HUDEP-2 (cell line): ENCODE measurements at regions not wholly inside any gene's neighbourhood (a gene's known extent, or its start where the extent isn't known, plus 50 kb on each side); places are given as distances from the start of the nearest gene placed in this dataset.
A peak's percentile ranks its signal among the peaks of the same experiment; 100 is the strongest.

Experiments
- DNase-seq, 76 experiments: peaks; one replicate each; lab custom pipeline; 2025; ENCODE audit not compliant: unreplicated experiment in 76 of 76; lab: John Stamatoyannopoulos, UW

DNA sequence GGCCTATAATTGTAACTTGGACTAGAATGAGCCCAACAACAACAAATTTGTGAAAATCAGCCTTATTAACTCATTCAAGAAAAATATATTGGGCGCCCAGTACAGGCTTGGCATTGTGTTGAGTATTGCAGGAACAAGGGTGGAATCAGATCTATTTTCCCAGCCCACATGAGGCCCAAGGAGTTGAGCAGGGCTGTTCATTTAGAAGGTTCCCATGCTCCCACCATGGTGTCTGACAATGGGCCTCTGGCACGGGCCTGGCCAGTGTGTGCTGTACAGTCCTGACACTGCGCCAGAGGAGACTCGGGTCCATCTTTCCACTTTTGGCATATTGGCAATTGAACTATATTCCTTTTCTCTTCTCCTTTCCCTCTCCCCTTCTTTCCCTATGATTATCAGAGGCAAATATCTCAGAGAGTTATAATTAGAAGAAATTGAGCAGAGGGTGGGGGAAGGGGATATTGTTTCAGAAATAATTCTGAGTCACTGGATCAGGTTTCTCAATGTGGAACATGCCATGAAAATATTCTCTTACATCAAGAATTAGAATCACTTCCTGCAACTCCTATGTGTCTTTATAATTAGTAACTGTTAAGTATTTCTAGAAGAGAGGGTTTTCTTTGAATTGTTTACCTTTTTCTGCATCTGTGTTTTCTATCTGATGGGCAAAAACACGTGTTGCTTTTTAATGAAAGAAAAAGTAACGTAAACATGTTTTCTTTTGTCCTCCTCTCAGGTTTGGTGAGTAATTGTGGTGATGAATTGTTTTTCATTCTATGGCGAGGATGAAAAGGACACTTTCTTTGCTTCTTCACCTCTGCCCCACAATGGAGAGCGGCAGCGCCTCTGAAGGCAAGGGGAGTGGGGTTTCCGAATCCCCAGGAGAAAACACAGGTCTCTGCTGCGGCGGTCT lies 209.4 kb downstream of the FOXA2 start:
- DNase-seq: no peak

DNA sequence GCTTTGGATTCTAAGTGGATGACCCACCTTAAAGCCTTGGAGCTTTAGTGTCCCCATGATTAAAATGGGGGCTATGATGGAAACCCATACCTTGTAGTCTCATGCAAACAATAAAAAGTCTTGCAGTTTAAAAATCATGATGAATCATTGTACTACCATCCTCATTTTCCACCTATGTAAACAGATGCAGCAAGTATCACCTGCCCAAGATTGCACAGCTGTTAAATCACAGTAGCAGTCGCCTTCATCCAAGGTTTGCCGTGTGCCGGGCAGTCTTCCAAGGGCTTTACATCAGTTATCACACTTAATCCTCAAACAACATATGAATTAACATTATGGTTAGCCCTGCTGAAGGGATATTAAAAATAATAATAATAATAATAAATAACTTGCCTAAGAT lies 210.3 kb downstream of the FOXA2 start:
- no peak for DNase-seq

DNA sequence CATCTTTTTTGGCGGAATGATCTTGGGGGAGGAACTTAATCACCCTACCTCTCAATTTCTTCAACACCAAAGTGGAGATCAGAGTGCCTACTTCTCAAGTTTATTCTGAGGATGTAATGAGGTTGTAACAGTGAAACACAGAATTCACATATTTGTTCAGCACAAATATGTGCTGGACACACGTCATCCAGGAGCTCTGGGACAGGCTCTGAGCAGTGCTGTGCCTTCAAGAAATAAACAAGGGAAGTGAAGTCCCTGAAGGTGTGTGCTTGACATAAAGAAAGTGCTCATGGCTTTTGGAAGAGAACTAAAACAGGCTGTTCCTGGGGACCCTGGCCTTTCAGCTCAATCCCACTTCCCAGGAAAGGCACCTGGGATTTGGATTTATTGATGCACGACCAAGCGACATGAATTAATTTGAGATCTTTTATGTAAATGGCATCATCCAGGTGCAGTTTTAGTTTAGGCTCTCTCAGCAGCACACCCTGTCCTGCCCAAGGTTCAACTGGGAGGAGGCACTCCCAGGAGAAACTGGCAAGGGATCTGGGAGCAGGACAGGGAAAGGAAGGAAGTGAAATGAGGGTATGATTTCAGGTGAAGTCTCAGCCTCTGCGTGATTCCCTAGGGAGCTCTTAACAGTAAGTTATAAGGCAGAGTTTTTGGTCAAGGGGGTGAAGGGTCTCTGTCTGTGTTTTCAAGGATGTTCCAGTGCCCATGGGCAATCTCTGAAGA lies 211.0 kb downstream of the FOXA2 start:
- no peak for DNase-seq

DNA sequence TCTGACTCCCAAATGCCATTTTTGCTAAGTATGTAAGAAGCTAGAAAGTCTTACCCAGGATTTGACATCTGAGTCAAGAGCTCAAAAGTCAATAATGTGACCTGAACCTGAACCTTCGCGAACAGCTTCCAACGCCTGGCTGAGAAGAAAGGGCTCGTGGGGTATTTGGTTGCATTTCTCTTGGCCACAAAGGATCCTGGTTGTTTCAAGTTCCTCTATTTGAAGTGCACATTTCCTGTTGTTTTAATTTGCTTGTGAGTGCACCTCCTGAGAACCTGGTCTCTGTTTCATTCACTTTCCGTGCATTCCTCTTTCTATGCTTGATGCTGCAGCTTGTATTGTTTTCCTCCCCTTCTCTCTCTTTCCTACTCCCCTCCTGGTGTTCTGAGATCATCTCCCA lies 212.5 kb downstream of the FOXA2 start:
- no peak for DNase-seq

DNA sequence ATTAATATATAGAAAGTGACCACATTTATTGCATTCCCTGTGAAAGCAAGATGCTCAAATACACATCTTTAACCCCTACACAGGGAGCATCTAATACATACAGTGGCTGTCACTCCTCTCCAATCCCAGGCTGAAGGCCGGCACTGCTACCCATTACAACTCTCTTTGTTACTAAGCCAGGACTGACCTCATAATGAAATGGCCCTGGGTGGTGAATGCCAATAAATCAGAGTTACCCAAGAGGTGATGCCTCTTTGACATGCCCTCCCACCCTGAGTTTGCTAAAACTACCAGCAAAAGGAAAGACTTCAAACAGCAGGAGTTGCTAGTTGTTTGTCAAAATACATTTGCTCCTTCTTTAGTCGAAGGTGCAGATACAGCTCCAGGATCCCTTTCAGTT lies 214.2 kb downstream of the FOXA2 start:
- no peak for DNase-seq

DNA sequence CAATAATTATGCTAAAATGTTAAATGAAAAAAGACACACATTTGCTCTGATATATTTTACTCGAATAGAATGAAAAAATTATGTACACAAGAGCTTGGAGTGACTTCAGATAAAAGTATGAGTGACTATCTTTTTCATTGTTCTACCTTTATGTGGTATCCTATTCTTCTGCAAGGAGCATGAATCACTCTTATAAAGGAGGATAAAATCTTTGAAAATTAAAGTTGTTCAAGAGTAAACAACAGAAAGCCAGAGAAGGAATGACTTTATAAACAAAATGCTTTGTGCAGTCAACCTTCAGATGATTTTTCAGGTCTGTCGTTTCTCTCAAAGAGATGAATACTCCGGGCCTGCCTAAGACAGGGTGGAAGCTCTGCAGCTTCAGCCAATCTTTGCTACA lies 215.3 kb downstream of the FOXA2 start:
- no peak for DNase-seq

DNA sequence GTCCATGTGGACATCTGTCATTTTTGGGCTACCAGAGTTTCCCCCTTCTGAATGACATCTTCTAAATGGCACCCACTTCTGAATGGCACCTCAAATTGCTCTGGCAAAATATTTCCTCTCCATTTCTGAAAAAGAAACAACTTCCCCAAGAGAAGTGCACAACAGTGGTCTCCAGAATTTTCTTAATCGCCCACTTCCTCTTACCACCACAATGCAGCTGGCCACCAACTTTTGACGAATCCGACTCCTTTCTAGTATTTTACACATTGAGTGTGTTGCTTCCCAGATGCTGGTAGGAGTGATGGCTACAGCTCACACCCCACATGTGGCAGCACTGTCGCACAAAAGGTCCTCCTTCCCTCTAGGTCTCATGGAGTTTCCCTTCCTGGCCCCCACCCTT lies 216.1 kb downstream of the FOXA2 start:
- DNase-seq: no peak

DNA sequence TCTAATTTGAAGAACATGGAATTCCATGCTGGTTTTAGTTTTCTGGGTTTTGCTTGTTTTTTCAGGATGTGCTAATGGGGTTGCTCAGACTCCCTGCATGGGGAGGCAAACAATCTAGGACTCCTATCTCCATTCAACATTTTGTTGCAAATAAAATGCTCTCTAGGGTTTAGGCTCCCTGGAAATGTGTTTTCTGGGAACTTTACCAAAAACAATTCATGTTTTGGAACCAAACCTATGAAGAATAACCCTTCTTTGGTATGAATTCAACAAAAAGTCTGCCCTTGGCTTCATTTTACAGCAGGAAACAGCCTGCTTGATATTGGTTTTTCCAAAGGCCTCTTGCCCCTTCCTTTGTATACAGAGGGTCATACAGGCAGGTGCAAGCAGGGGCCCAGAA lies 217.7 kb downstream of the FOXA2 start:
- no peak for DNase-seq

DNA sequence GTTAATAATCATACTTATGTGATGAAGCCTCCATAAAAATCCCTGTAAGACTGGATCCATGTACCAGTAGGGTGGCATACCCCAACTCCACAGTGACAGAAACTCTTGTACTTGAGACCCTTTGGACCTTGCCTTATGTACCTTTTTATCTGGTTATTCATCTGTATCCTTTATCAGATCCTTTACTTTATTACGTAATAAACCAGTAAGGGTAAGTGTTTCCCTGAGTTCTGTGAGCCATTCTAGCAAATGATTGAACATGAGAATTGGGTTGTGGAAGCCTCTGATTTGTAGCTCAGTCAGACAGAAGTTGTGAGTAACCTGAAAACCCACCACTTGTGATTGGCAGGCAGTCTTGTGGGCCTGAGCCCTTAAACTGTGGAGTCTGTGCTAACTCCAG lies 229.7 kb downstream of the FOXA2 start:
- DNase-seq: no peak

DNA sequence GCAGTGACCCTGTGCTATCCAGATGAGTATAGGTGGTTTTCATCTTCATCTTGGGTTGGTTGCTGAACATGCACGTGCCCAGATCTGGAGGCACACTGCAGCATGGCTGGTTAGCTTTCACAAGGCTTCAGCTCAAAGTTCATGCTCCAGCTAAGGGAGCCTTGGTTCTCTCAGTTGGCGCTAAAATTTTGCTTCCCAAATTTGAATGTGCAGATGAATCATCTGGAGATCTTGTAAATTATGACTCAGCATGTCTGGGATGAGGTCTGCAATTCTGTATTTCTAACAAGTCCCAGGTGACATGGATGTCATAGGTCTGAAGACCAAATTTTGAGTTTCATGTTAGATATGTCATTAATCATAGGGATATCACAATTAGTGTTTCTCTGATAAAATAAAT lies 230.8 kb downstream of the FOXA2 start:
- DNase-seq: no peak

DNA sequence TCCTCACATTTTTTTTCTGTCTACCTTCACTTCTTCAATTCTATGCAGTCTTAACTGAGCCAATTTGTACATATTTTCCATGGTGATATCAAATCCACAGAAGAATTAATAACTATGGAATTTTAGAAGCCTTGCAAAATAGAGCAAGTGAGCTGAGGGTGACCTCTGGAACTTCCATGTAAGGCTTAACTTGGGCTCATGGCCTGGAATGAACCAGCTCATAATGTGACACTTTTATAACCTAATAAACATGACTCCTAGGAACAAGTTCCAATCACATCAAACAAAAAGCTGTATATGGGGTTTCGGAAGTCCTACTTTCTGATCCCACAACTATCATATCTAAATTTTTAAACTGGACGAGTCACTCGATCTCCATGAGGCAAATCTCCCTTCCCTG lies 232.4 kb downstream of the FOXA2 start:
- DNase-seq: no peak

DNA sequence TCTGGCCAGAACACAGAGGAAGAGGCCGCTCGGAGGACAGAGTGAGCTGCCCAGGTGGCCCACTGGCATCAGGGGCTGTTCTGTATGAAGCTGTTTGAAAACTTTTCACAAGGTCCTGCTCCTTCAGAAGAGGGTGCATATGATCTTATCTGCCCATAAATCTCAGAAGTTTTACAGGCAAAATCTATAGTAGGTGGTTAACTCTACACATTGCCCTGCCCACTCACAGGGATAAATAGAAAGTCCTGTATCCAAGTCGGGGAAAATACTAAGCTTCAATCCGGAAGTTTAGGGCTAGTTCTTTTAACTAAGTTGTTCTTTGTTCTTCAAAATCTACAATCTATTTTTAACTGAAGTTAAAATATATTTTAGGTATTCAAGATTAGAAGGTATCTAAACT lies 233.7 kb downstream of the FOXA2 start:
- DNase-seq: no peak

DNA sequence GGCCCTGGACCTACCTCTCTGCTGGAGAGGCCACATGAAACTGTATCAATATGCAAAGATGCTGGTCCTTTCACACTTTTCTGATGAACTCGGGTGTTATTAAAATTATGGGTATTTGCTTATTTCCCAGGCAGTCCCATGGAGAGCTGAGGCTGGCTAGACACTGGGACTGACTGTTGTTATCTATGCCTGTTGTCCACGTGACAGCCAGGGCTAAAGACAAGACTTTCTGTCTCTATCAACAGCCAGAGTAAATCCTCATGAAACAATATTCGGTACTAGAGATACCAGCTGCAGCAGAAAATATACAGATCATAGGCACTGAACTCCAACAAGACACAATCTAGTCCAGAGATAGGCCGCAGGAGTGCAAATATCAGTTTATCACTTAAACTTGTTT lies 236.4 kb downstream of the FOXA2 start:
- no peak for DNase-seq

DNA sequence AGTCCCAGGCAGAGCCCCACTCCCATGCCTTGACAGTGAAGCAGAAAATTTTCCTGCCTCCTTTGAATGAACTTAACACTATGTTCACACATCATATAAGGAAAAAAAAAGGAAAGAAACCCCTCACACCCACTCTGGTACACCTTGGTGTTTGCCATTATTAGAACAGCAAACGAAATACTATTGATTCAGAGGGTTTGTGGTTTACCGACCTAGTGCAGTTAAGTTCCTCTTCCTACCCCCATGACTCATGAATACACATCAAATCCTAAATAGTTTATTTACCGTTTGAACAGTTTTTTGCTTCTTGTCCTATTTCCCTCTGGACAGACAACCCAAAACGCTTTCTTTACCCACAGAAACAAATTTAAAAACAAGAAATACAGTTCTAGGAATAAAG lies 237.7 kb downstream of the FOXA2 start:
- DNase-seq: no peak

DNA sequence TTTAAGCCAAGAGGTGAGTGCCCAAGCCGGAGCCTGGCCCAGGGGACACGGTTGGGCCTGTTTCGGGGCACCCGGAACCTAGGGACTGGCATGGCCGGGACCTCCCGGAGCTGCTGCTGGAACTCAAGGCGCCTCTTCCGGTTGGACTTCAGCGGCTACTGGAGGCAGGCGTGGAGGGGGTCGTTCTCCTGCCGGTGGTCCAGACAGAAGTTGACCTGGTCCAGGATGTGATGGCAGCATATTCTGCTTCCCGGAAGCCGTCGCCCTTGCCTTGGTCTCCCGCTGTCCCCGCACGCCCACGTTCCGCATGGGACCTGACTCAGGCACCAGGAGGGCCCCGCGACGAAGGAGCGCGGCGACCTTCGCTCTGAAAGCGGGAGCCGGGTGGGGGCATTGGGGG lies 240.8 kb downstream of the FOXA2 start:
- no peak for DNase-seq

DNA sequence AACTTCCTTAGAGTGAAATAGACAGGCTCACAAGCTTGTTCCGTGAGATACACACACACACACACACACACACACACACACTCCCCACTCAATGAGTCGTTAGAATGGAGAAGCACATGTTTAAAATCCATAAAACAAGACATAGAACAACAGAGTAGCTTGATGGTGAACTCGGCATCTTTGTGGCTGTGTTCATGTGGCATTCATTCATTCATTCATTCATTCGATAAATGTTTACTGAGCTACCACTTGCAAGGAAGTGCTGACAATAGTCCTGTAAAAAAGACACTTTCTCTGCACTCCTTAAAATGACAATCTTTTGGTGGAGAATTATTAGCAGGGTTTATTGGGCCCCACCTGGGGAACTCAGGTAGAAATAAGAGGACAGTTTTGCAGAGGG lies 242.0 kb downstream of the FOXA2 start:
- DNase-seq: no peak

DNA sequence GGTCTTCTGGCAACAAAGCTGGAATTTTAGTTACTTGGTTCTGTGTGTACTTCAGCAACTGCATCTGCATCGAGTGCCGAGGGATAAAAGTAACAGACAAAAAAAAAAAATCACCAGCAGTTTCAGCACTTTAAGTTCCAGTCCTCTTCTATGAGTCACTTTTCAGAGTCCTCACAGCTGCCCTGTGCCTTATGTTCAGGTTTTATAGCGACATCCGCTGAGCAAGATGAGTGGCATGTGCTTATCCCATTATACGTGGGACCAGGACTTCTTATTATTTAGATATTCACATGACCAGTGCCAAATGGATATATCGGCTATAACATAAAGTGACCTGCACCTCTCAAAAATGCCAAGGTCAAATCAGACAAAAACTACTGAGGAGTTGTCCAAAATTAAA lies 242.9 kb downstream of the FOXA2 start:
- no peak for DNase-seq

DNA sequence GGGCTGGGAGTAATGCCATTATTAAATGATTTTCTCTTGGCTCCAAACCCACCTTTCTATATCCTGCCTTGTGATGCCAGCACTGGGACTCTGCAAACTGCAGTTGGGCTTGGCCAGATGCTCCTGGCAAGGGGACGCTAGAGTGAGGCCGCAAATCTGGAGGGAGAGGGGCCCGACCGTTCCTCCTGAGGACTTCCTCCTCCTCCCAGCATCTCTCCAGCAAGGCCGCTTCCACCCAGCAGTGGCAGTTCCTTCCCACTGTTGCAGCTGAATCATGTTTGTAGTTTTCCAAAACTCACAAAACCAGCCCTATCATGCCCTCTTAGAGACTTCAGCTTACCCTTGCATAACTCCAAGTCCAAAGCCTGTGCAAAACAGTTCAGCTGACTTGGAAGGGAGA lies 244.4 kb downstream of the FOXA2 start:
- no peak for DNase-seq

DNA sequence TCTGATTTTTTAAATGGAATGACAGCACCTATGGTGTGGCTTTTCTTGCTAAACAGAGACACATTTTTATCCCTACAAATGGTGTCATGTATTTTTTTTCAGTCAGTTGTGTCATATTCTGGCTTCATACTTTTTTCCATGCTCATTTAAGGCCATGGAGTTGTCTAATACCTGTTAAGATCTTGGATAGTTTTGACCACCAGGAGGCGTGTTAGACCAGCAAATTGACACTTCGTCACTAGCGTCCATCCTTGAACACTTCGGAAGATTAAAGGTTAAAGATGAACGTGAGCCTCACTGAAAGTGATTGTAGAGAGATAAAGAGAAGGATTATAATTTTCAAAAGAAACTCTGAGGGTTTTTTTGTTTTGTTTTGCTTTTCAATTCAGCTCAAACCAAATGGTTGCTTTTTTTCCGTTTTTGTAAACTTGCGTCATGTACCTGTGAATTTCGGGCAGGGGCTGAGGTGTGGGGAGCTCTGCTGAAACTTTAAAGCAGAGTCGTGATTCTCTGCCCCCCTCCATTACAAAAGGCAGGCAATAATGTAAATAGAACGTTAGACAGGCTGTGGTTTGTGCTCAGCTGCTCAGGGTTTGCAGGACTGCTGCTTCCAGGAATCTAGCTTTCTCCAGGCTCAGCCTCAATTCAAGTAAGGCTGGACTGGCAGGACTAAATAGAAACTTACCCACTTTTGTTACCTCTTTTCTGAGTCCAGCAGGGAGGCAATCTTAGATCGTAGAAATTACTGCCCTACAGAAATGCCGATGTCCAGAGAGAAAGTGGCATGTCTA lies 245.1 kb downstream of the FOXA2 start:
- peak in 35 of 76 experiments; percentile 1 to 55 (median 18) for DNase-seq

DNA sequence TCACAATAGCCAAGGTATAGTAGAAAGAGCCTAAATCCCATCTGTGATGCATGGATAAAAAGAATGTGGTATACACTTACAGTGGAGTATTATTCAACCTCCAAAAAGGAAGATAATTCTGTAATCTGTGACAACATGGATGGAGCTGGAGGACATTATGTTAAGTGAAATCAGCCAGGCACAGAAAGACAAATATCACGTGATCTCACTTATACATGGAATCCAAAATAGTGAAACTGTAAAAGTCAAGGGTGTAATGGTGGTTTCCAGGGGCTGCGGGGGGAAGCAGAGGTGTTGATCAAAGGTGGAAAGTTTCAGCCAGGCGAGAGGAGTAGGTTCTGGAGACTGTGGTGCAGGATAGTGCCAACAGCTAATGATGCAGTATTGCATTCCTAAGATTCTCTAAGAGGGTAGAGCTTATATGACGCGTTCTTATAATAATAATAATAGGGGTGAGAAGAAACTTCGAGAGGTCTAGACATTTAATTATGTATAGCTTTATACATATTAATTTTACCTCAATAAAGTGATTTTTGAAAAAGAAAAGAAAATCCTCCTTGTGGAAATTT lies 246.1 kb downstream of the FOXA2 start:
- DNase-seq: no peak

DNA sequence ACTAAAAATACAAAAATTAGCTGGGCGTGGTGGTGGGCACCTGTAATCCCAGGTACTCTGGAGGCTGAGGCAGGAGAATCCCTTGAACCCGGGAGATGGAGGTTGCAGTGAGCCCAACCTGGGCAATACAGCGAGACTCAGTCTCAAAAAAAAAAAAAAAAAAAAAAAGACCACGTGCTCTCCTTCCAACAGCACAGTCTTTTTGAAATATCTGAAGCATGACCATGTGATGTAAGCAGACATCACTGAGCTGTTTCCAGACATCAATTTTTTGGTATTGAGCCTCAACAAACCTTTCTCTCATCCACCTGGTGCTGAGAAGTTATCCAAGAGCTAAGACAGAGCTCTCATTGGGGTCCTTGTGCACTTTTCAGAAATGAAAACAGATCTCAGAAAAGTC lies 249.2 kb downstream of the FOXA2 start:
- no peak for DNase-seq
